Ishikawa (cell line): ENCODE measurements at regions not wholly inside any gene's neighbourhood (a gene's known extent, or its start where the extent isn't known, plus 50 kb on each side); places are given as distances from the start of the nearest gene placed in this dataset.

Source experiments
- CEBPB ChIP-seq: IDR thresholded peaks from 2 replicates; pipeline ENCODE4 v1.6.1; 2012
- CREB1 ChIP-seq: IDR thresholded peaks from 2 replicates; pipeline ENCODE4 v1.6.1; 2012; ENCODE audit warnings: low read depth
- EGR1 ChIP-seq: IDR thresholded peaks from 2 replicates; pipeline ENCODE4 v1.6.1; 2012
- EP300 ChIP-seq: IDR thresholded peaks from 2 replicates; pipeline ENCODE4 v1.6.1; 2012; ENCODE audit warnings: borderline replicate concordance
- FOXM1 ChIP-seq: IDR thresholded peaks from 2 replicates; pipeline ENCODE4 v1.6.1; 2012; ENCODE audit warnings: low read depth, borderline replicate concordance
- NFIC ChIP-seq: IDR thresholded peaks from 2 replicates; pipeline ENCODE4 v1.6.1; 2012
- RAD21 ChIP-seq: IDR thresholded peaks from 2 replicates; pipeline ENCODE4 v1.6.1; 2012; ENCODE audit warnings: low read depth
- TAF1 ChIP-seq: IDR thresholded peaks from 2 replicates; pipeline ENCODE4 v1.6.1; 2012; ENCODE audit warnings: low read depth, mild to moderate bottlenecking
- TCF12 ChIP-seq: IDR thresholded peaks from 2 replicates; pipeline ENCODE4 v1.6.1; 2012; ENCODE audit warnings: low read depth
- TEAD4 ChIP-seq: IDR thresholded peaks from 2 replicates; pipeline ENCODE4 v1.6.1; 2012
- YY1 ChIP-seq: IDR thresholded peaks from 2 replicates; pipeline ENCODE4 v1.6.1; 2012; ENCODE audit warnings: low read depth
- ZBTB7A ChIP-seq: IDR thresholded peaks from 2 replicates; pipeline ENCODE4 v1.6.1; 2012; ENCODE audit warnings: low read depth
- TF ChIP-seq, protein P1 (sequence below): IDR thresholded peaks from 2 replicates; pipeline ENCODE4 v1.6.1; 2012
- TF ChIP-seq, protein P2 (sequence below): IDR thresholded peaks from 2 replicates; pipeline ENCODE4 v1.6.1; 2012
- TF ChIP-seq, protein P3 (sequence below): IDR thresholded peaks from 2 replicates; pipeline ENCODE4 v1.6.1; 2012; ENCODE audit warnings: low read depth, mild to moderate bottlenecking

DNA sequence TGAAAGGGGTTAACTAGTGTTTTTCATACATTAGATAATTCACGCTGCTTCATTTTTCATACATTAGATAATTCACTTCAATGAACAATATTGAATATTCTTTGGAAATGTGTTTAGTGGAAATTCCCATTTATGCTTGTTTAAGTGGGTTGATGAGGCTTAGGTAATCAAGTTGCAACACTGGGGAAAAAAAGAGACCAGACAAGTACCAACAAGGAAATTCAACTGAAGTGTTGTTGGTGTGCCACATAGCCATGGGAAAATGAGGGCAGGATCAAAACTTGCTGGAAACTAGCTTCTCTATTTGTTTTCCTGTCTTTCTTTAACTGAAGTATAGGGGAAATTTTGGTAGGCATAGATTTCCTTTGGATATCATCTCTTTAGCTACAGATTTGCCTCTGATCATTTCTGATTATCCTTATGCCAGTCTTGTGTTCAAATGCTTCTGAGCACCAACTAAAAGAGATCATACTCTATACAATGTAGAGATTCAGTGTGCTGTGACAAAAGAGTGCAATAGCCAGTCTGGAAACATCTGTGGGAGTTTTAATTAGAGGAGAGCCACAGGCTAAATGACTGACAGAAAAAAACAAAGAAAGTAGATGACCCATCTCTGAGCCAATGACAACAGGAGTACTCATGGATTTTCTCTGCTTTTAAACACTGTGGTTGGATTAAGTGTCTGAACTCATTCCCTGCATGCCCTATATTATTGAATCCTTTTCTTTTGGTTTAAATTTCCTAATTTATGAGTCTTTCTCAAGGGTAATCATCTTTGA lies 67.6 kb upstream of the CTSC start:
- TF ChIP-seq ZBTB7A, result no peak
- no peak for TF ChIP-seq TAF1
- TF ChIP-seq EP300, result no peak
- TF ChIP-seq NFIC, result no peak
- TF ChIP-seq CEBPB, result no peak
- TF ChIP-seq YY1, result no peak
- TF ChIP-seq FOXM1, result no peak
- no peak for TF ChIP-seq TCF12
- TF ChIP-seq, protein P1, sequence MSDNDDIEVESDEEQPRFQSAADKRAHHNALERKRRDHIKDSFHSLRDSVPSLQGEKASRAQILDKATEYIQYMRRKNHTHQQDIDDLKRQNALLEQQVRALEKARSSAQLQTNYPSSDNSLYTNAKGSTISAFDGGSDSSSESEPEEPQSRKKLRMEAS, result no peak

DNA sequence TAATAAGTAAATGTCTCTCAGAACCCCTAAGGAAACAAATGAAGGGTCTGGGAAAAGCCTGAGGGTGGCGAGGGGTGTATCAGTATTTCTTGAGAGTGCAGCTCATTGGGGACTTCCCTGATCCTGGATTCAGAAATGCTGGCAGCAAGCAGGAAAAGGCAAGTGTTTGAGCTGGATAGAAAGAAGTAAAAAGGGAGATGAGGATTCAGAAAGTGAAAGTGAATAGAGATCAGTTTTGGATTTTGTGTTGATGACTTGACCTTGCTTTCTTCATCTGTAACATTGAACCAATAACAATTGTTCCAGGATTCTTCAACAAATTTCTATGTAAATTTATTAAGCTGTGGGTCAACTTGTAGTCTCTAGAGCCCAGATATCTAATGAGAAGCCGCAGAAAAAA lies 66.9 kb upstream of the CTSC start:
- TF ChIP-seq TEAD4, result no peak
- TF ChIP-seq, protein P2, sequence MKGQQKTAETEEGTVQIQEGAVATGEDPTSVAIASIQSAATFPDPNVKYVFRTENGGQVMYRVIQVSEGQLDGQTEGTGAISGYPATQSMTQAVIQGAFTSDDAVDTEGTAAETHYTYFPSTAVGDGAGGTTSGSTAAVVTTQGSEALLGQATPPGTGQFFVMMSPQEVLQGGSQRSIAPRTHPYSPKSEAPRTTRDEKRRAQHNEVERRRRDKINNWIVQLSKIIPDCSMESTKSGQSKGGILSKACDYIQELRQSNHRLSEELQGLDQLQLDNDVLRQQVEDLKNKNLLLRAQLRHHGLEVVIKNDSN, result no peak
- no peak for TF ChIP-seq ZBTB7A
- no peak for TF ChIP-seq TAF1
- TF ChIP-seq EP300, result no peak
- TF ChIP-seq, protein P1, result no peak
- TF ChIP-seq, protein P3, sequence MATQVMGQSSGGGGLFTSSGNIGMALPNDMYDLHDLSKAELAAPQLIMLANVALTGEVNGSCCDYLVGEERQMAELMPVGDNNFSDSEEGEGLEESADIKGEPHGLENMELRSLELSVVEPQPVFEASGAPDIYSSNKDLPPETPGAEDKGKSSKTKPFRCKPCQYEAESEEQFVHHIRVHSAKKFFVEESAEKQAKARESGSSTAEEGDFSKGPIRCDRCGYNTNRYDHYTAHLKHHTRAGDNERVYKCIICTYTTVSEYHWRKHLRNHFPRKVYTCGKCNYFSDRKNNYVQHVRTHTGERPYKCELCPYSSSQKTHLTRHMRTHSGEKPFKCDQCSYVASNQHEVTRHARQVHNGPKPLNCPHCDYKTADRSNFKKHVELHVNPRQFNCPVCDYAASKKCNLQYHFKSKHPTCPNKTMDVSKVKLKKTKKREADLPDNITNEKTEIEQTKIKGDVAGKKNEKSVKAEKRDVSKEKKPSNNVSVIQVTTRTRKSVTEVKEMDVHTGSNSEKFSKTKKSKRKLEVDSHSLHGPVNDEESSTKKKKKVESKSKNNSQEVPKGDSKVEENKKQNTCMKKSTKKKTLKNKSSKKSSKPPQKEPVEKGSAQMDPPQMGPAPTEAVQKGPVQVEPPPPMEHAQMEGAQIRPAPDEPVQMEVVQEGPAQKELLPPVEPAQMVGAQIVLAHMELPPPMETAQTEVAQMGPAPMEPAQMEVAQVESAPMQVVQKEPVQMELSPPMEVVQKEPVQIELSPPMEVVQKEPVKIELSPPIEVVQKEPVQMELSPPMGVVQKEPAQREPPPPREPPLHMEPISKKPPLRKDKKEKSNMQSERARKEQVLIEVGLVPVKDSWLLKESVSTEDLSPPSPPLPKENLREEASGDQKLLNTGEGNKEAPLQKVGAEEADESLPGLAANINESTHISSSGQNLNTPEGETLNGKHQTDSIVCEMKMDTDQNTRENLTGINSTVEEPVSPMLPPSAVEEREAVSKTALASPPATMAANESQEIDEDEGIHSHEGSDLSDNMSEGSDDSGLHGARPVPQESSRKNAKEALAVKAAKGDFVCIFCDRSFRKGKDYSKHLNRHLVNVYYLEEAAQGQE, result no peak
- no peak for TF ChIP-seq RAD21
- TF ChIP-seq NFIC, result no peak
- TF ChIP-seq CREB1, result no peak
- no peak for TF ChIP-seq YY1
- TF ChIP-seq FOXM1, result no peak
- no peak for TF ChIP-seq CEBPB
- no peak for TF ChIP-seq EGR1
- TF ChIP-seq TCF12, result no peak

DNA sequence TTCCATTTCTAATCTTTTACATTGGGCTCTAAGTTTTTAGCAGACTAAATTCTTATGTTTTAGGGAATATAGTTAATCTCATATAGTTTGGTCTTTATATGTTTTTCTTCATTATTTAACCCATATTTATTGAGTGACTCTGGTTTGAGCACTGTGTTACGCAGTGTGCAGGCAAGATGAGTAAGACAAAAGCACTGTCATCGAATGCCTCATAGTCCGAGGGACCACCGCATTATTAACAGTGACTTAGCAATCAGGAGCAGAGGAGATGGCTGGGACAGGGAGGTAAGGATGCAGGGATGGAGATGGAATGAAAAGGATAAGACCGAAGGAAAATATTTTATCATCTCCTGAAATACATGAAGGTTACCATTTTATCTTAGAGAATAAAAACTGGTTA lies 65.2 kb upstream of the CTSC start:
- TF ChIP-seq EP300 (no peak), FOXM1 (no peak), CREB1 (no peak), TAF1 (no peak), NFIC (no peak), ZBTB7A (no peak), TCF12 (no peak), EGR1 (no peak), CEBPB (no peak), TEAD4 (no peak)
- TF ChIP-seq, protein P1, result no peak
- TF ChIP-seq, protein P3, result no peak
- TF ChIP-seq, protein P2, result no peak

DNA sequence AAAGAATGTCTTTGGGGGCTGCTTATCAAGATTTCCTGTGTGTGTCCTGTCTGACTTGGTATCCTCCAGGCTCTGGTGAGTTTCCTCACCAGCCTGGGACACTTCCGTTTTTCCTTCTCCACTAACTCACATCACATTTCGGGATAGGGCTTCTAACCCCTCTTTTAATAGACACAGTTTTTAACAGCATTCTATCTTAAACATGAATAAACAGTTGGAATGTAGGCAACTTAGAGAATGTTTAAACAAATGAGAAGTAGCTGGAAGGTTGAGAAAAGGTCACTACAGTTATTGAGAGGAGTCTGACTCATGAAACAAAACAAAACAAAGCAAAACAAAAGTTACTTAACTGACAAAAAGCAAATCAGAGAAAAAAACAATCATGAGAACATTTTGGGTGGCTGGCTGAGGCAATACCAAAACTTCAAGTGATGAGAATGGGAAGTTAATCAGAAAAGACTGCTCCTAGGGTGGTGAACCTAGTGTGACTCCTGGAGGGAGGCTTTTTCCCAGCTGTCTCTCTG lies 64.7 kb upstream of the CTSC start:
- TF ChIP-seq TAF1 (no peak), YY1 (no peak), FOXM1 (no peak), ZBTB7A (no peak), EGR1 (no peak), RAD21 (no peak), TCF12 (no peak)
- TF ChIP-seq, protein P3, result no peak
- TF ChIP-seq, protein P2, result no peak
- TF ChIP-seq, protein P1, result no peak
